ENCODE measurements at regions not wholly inside any gene's neighbourhood (a gene's known extent, or its start where the extent isn't known, plus 50 kb on each side); places are given as distances from the start of the nearest gene placed in this dataset.

GRCh38 chr13:95485045-95485517 lies 67.4 kb upstream of the CLDN10 start:
- TF ChIP-seq CTCF (IDR thresholded peaks at IDR 0.05) (no peak), POLR2A (IDR thresholded peaks at IDR 0.05) (no peak)

Measured in upper lobe of left lung (tissue), 4 donors.